ENCODE measurements at regions not wholly inside any gene's neighbourhood (a gene's known extent, or its start where the extent isn't known, plus 50 kb on each side); places are given as distances from the start of the nearest gene placed in this dataset.

GRCh38 chr17:74054249-74054648, 149.2 kb upstream of the RPL38 start:
- no TSS peak for BruUV-seq (replicated peaks)
- DNase-seq (ENCODE audit: low spot score): no peak
- no peak for ATAC-seq

GRCh38 chr17:74055508-74056160, 147.8 kb upstream of the RPL38 start:
- TF ChIP-seq CREB1 (IDR thresholded peaks at IDR 0.05) (peak; percentile 45; the same call in 1 of the 2 replicates), CREB1 (CRISPR knock-in tag; IDR thresholded peaks at IDR 0.05) (no peak), ZNF24 (IDR thresholded peaks at IDR 0.05) (no peak), RERE (CRISPR knock-in tag; IDR thresholded peaks at IDR 0.05; ENCODE audit: low read depth) (no peak)
- H3K9me3 ChIP-seq (ENCODE audit: low read length): no peaks in the 10 kb centered on the region
- H3K27me3 ChIP-seq (ENCODE audit: control insufficient read depth in 1 of 2, insufficient read depth in 2 of 2, low read length in 2 of 2): peaks cover 7 to 58% of the 10 kb centered on the region in 2 experiments; a peak in 4 of 5 replicates
- H3K4me2 ChIP-seq (ENCODE audit: low read depth, low read length): no peak overlapping the region
- H3K9ac ChIP-seq (ENCODE audit: insufficient read depth, low read depth, low read length): no peak overlapping the region
- DNase-seq (ENCODE audit: low spot score) (no peak), FAIRE-seq (no peak), ATAC-seq (no peak)
- POLR2A ChIA-PET: no interaction called here
- intact Hi-C loops (cut with micrococcal nuclease; ENCODE audit: unreplicated experiment): no loop called here
- no peaks in the 10 kb centered on the region for H3K79me2 ChIP-seq (ENCODE audit: insufficient read depth, low read length)
- no peak overlapping the region for H2AFZ ChIP-seq (ENCODE audit: low read length)
- 10% methylated on average over 9 of the region's 11 CpGs for WGBS (ENCODE audit: low lambda C conversion rate)
- H4K20me1 ChIP-seq (ENCODE audit: insufficient read depth, low read length): no peaks in the 10 kb centered on the region
- no peak overlapping the region for H3K27ac ChIP-seq (ENCODE audit: extremely low read length, insufficient read depth, low read length)
- CTCF ChIA-PET (ENCODE audit: low intra/inter-chr PET ratio, low total read pairs): no interaction called here
- H3K36me3 ChIP-seq (replicated peaks in 1 of 2; ENCODE audit: control insufficient read depth in 1 of 2, insufficient read depth in 2 of 2, low read length in 2 of 2): no peaks in the 10 kb centered on the region
- in situ Hi-C loops (cut with HindIII; ENCODE audit: extremely low pct_ligation_motif_present, low pct_unique_long_range_greater_than_20kb): no loop called here
- no TSS peak for BruUV-seq (replicated peaks)
- H3K4me1 ChIP-seq (ENCODE audit: insufficient read depth, low read length): no peaks in the 10 kb centered on the region
- H3K4me3 ChIP-seq (replicated peaks in 1 of 3; ENCODE audit: insufficient read depth in 1 of 3, low read depth in 2 of 3, low read length in 3 of 3): no peak overlapping the region

More at GRCh38 chr17:74054249-74054648, 149.2 kb upstream of the RPL38 start:
- no peaks in the 10 kb centered on the region for H3K79me2 ChIP-seq (ENCODE audit: insufficient read depth, low read length)
- no peaks in the 10 kb centered on the region for H3K36me3 ChIP-seq (replicated peaks in 1 of 2; ENCODE audit: control insufficient read depth in 1 of 2, insufficient read depth in 2 of 2, low read length in 2 of 2)
- no peak overlapping the region for H3K4me3 ChIP-seq (replicated peaks in 1 of 3; ENCODE audit: insufficient read depth in 1 of 3, low read depth in 2 of 3, low read length in 3 of 3)
- no peak overlapping the region for H3K9ac ChIP-seq (ENCODE audit: insufficient read depth, low read depth, low read length)
- no peak for FAIRE-seq
- H3K27me3 ChIP-seq (ENCODE audit: control insufficient read depth in 1 of 2, insufficient read depth in 2 of 2, low read length in 2 of 2): peaks cover 8 to 71% of the 10 kb centered on the region in 2 experiments; a peak in 4 of 5 replicates
- no peak overlapping the region for H2AFZ ChIP-seq (ENCODE audit: low read length)
- no peaks in the 10 kb centered on the region for H3K4me1 ChIP-seq (ENCODE audit: insufficient read depth, low read length)
- intact Hi-C loops (cut with micrococcal nuclease; ENCODE audit: unreplicated experiment) (no loop called here), in situ Hi-C loops (cut with HindIII; ENCODE audit: extremely low pct_ligation_motif_present, low pct_unique_long_range_greater_than_20kb) (no loop called here)
- H4K20me1 ChIP-seq (ENCODE audit: insufficient read depth, low read length): no peaks in the 10 kb centered on the region
- ChIA-PET CTCF (ENCODE audit: low intra/inter-chr PET ratio, low total read pairs) (no interaction called here), POLR2A (no interaction called here)
- WGBS (ENCODE audit: low lambda C conversion rate): 2% methylated on average over 4 of the region's 4 CpGs
- TF ChIP-seq HNF4G (IDR thresholded peaks at IDR 0.05; ENCODE audit: borderline replicate concordance, low read depth, low read length) (no peak), HNF4G (CRISPR knock-in tag; IDR thresholded peaks at IDR 0.05; ENCODE audit: borderline replicate concordance, low read depth) (no peak), MAFK (conservative IDR thresholded peaks at IDR 0.05 in 1 of 2, IDR thresholded peaks at IDR 0.05 in 1 of 2; ENCODE audit: low read length in 2 of 2) (peak; percentile 54 to 67; a peak in 3 of 4 replicates), MAFF (IDR thresholded peaks at IDR 0.05; ENCODE audit: low read depth, low read length) (0 out of 2 replicates have a peak, but pooled peaks have one; percentile 23), KLF11 (CRISPR knock-in tag; IDR thresholded peaks at IDR 0.05) (no peak)
- H3K4me2 ChIP-seq (ENCODE audit: low read depth, low read length): no peak overlapping the region
- H3K9me3 ChIP-seq (ENCODE audit: low read length): no peaks in the 10 kb centered on the region
- H3K27ac ChIP-seq (ENCODE audit: extremely low read length, insufficient read depth, low read length): no peak overlapping the region

Data from HepG2 (cell line).